ENCODE measurements at regions not wholly inside any gene's neighbourhood (a gene's known extent, or its start where the extent isn't known, plus 50 kb on each side); places are given as distances from the start of the nearest gene placed in this dataset.

DNA sequence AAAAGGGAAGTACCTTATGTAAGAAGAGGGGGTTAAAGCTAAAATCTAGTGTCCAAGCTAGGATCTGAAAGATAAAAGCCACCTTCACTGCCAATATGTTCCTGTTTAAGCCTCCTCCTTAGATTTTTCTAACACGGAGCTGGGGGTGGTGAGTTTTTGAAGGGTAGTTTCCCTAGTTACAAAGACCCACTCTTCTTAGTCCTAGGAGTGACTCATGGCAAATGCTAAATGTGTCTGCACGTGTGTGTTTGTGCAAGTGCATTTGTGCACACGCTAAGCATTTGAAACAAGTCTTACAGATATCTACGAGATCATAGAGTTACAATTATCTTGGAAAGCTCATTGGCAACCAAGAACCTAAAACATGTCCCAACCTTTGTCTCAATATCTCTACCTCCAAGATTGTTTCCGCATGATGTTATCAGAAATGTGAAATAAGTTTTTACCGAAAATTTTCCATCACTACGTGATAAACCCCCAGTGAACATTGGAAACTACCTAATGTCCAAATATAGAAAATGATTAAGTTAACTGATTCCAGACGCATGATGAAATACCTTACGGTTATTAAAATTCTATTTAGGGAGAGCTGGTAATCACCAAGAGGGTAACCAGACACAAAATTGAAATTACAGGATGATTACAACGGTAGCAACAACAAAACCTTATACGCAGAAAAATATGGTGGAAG is 78.0 kb upstream of the HRH2 start:
- Mint-ChIP-seq H3K4me1 (no peaks in the 10 kb centered on the region), H3K27ac (peak overlapping the region in 1 of 6 donors; percentile 58), H3K4me3 (no peak overlapping the region), H3K36me3 (peaks cover 0 to 8% of the 10 kb centered on the region in 2 donors), H3K27me3 (peaks cover 6 to 28% (median 9%) of the 10 kb centered on the region in 3 donors), H3K9me3 (peaks cover 5 to 20% (median 10%) of the 10 kb centered on the region in 7 donors)
- ATAC-seq (ENCODE audit: low read depth in 2 of 2) = no peak
- DNase-seq = no peak

DNA sequence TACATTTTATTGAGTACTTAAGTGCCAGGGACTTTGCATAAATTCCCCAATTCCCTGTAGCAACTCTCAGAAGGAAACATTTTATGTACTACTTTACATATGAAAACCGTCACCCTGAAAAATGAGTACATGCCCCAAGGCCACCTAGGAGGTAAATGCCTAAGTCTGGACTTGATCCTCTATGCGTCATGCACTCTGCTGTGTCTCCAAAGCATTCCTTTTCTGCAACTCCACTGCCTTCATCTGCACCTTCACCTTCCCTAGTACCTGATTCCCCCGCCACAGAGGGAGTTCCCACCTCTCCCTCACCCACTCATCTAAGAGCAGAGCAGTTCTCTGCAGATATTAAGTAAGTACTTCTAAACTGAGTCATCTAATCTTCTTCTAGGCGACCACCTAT is 75.2 kb upstream of the HRH2 start:
- no peak for DNase-seq
- ATAC-seq (ENCODE audit: low read depth in 2 of 2) = no peak
- peaks cover 6 to 21% (median 13%) of the 10 kb centered on the region in 3 donors for H3K27me3 Mint-ChIP-seq
- no peak overlapping the region for H3K27ac Mint-ChIP-seq
- no peak overlapping the region for H3K4me3 Mint-ChIP-seq
- peaks cover 5 to 20% (median 11%) of the 10 kb centered on the region in 7 donors for H3K9me3 Mint-ChIP-seq
- H3K4me1 Mint-ChIP-seq = no peaks in the 10 kb centered on the region
- peaks cover 0 to 8% of the 10 kb centered on the region in 2 donors for H3K36me3 Mint-ChIP-seq

- ATAC-seq (ENCODE audit: low read depth in 2 of 2) (no peak), DNase-seq (no peak)
- H3K27me3 Mint-ChIP-seq = peaks cover 12 to 21% (median 12%) of the 10 kb centered on the region in 3 donors
- H3K27ac Mint-ChIP-seq = peak overlapping the region in 1 of 6 donors; percentile 4
- H3K9me3 Mint-ChIP-seq = peaks cover 5 to 20% (median 13%) of the 10 kb centered on the region in 7 donors
- H3K4me1 Mint-ChIP-seq = no peaks in the 10 kb centered on the region
- H3K36me3 Mint-ChIP-seq = peaks cover 0 to 8% of the 10 kb centered on the region in 2 donors
- H3K4me3 Mint-ChIP-seq = no peak overlapping the region
These were observed 72.3 kb upstream of the HRH2 start for GRCh38 chr5:175585567-175585966.

DNA sequence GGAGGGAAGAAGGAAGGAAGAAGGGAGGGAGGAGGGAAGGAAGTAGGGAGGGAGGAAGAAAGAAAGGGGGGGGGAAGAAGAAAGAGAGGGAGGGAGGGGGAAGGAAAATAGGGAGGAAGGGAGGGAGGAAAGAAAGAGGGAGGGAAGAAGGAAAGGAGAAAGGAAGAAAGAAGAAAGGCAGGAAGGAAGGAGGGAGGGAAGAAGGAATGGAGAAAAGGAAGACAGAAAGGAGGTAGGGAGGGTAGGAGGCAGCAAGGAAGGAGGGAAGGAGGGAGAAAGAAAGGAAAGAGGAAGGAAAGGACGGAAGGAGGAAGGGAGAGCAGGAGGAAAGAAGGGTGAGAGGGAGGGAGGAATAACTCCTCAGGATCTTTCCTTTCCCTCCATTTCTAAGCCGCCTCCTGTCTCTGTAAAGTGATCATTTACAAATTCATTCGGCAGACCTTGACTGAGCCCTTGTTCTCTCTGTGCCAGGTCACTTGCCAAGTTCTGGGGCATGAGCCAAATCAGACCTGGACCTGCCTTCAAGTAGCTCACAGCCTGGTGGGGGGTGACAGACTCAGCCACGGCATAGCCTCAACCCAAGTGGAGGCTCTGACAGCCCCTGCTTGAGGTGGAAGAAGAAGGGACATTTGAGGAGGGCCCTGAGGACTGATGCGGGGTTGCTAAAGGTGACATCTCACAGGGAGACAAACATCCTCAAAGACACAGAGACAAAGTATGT is 69.0 kb upstream of the HRH2 start:
- Mint-ChIP-seq H3K27me3 (peaks cover 11 to 16% (median 12%) of the 10 kb centered on the region in 3 donors), H3K4me1 (no peaks in the 10 kb centered on the region), H3K9me3 (peaks cover 0 to 10% (median 1%) of the 10 kb centered on the region in 7 donors), H3K27ac (no peak overlapping the region), H3K4me3 (no peak overlapping the region), H3K36me3 (no peaks in the 10 kb centered on the region)
- DNase-seq (no peak), ATAC-seq (ENCODE audit: low read depth in 2 of 2) (no peak)

DNA sequence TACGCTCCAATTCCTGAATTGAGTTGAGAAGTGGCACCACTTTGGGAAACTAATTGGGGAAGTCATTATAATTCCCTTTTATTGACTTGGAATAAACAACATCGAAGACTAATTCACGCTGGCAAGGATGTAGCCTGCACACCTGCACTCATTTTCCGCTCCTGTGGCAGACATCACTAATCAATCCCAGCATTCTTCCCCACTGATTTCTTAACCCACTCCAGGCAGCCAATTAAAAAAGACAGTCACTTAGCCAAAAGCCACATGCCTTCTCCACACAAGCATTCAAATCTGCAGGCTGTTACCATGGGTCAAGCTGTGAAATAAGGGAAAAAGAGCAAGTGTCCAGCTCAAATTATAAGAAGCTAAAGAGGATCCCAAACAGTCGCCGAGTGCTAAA is 68.2 kb upstream of the HRH2 start:
- Mint-ChIP-seq H3K27ac (no peak overlapping the region), H3K36me3 (no peaks in the 10 kb centered on the region), H3K27me3 (peaks cover 15 to 21% (median 19%) of the 10 kb centered on the region in 3 donors), H3K4me1 (no peaks in the 10 kb centered on the region), H3K4me3 (no peak overlapping the region), H3K9me3 (peaks cover 0 to 10% (median 0%) of the 10 kb centered on the region in 7 donors)
- no peak for ATAC-seq (ENCODE audit: low read depth in 2 of 2)
- no peak for DNase-seq

DNA sequence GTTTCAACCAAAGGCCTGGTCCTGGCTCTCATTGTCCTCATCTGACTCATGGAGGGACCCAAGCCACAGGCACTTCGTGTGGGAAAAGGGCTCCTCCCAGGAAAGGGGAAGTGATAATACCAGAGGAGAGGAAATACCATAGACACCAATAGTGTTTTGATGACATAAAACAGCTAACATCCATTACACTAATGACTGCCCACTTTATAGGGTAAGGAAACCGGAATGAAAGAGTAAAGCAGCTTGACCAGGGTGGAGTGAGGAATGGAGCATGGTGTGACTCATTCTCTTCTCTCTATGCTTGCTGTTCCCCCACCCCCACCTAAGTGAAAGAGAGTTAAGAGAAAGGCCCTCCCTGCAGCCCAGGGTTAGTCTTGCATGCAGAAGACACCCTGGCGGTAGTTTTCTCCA is 67.4 kb upstream of the HRH2 start:
- Mint-ChIP-seq H3K9me3 (peaks cover 0 to 10% (median 0%) of the 10 kb centered on the region in 7 donors), H3K4me3 (no peak overlapping the region), H3K36me3 (no peaks in the 10 kb centered on the region), H3K27ac (peak overlapping the region in 1 of 6 donors; percentile 63), H3K27me3 (peaks cover 12 to 24% (median 21%) of the 10 kb centered on the region in 3 donors), H3K4me1 (no peaks in the 10 kb centered on the region)
- ATAC-seq (ENCODE audit: low read depth in 2 of 2) (no peak), DNase-seq (no peak)

DNA sequence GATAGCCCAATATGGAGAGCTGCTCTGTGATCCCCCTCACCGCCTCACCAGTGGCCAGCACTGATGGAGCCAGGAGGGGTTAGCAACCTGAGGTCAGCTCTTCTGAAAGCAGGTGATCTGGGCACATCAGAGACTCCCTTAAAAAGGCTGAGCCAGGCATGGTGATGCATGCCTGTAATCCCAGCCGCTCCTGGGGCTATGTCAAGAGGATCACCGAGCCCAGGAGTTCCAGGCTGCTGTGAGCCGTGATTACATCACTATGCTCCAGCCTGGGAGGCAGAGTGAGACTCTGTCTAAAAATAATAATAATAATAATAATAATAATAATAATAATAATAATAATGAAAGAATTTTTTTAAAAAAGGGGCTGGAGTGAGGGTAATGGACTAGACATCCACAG is 66.6 kb upstream of the HRH2 start:
- no peaks in the 10 kb centered on the region for H3K36me3 Mint-ChIP-seq
- peaks cover 20 to 29% (median 29%) of the 10 kb centered on the region in 3 donors for H3K27me3 Mint-ChIP-seq
- H3K9me3 Mint-ChIP-seq = peaks cover 0 to 10% (median 2%) of the 10 kb centered on the region in 7 donors

DNA sequence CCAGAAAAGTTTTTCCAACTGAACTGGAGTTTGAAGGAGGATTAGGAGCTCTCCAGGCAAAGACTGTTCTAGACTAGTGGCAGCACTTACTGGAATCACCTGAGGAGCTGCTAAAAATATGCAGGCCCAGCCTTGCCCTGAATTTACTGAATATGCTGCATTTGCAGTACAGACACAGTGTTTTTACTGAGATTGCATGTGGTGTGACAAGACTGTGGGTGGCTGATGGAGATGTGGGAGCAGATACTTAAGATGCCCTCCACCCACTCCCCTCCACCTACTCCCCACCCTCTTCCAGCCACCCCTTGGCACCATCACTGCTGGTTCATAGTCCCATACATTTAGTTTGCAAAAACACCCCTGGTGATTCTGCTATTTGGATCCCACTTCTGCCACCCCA is 64.1 kb upstream of the HRH2 start:
- no peak for DNase-seq
- Mint-ChIP-seq H3K4me3 (no peak overlapping the region), H3K9me3 (peaks cover 0 to 6% (median 2%) of the 10 kb centered on the region in 7 donors), H3K27ac (no peak overlapping the region), H3K4me1 (no peaks in the 10 kb centered on the region), H3K27me3 (peaks cover 20 to 32% (median 25%) of the 10 kb centered on the region in 3 donors), H3K36me3 (no peaks in the 10 kb centered on the region)
- no peak for ATAC-seq (ENCODE audit: low read depth in 2 of 2)

More for the DNA sequence above, 66.6 kb upstream of the HRH2 start:
- no peak for DNase-seq
- no peak for ATAC-seq (ENCODE audit: low read depth in 2 of 2)
- H3K4me3 Mint-ChIP-seq = no peak overlapping the region
- H3K4me1 Mint-ChIP-seq = no peaks in the 10 kb centered on the region
- H3K27ac Mint-ChIP-seq = no peak overlapping the region

- no peak overlapping the region for H3K27ac Mint-ChIP-seq
- no peaks in the 10 kb centered on the region for H3K36me3 Mint-ChIP-seq
- peaks cover 0 to 6% (median 0%) of the 10 kb centered on the region in 7 donors for H3K9me3 Mint-ChIP-seq
- H3K4me1 Mint-ChIP-seq = no peaks in the 10 kb centered on the region
- H3K27me3 Mint-ChIP-seq = peaks cover 22 to 32% (median 25%) of the 10 kb centered on the region in 3 donors
- ATAC-seq (ENCODE audit: low read depth in 2 of 2) (no peak), DNase-seq (no peak)
- no peak overlapping the region for H3K4me3 Mint-ChIP-seq
These were observed 62.0 kb upstream of the HRH2 start for GRCh38 chr5:175595905-175596304.

DNA sequence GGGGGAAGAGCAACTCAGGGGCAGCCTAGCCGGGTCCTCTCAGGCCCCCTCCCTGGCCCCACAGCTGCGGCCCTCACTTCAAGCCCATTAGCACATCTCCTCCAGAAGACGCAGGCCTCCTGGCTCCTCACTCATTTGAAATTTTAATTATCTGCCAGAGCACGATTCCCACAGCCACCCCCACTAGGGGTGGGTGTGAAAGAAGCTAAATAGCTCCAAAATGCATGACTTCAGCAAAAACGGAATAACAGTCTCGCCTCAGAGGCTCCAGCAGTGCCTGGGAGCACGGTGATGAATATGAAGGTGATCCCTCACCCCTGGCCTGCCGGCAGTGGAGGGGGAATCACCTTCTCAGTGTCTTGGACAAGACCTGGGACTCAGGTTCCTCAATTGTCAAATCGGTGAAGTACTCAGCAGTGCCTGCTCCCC is 61.1 kb upstream of the HRH2 start:
- Mint-ChIP-seq H3K36me3 (no peaks in the 10 kb centered on the region), H3K9me3 (peaks cover 0 to 6% (median 0%) of the 10 kb centered on the region in 7 donors), H3K4me3 (no peak overlapping the region), H3K4me1 (no peaks in the 10 kb centered on the region), H3K27me3 (peaks cover 22 to 32% (median 25%) of the 10 kb centered on the region in 3 donors), H3K27ac (no peak overlapping the region)
- ATAC-seq (ENCODE audit: low read depth in 2 of 2) (no peak), DNase-seq (no peak)

DNA sequence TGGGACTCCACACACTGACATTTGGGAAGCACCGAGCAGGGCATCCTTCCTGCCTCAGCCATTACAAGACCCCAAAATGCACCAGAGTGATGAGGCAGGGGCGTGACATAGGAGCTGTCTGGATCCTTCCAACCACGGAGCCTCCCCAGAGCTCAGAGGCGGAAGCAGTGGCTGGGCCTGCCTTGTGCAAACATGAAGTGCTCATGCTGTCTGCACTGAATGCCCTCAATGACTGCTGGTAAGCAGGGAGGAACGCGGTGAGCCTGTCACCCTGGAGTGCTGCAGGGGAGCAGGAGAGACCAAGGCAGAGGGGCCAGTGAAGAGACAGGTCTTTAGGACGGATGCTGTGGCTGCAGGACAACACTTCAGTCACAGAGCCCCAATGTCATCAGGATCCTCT is 60.2 kb upstream of the HRH2 start:
- Mint-ChIP-seq H3K4me1 (no peaks in the 10 kb centered on the region), H3K36me3 (no peaks in the 10 kb centered on the region), H3K4me3 (no peak overlapping the region), H3K27me3 (peaks cover 22 to 33% (median 25%) of the 10 kb centered on the region in 3 donors), H3K27ac (no peak overlapping the region), H3K9me3 (peaks cover 0 to 6% (median 0%) of the 10 kb centered on the region in 7 donors)
- no peak for ATAC-seq (ENCODE audit: low read depth in 2 of 2)
- DNase-seq = no peak

DNA sequence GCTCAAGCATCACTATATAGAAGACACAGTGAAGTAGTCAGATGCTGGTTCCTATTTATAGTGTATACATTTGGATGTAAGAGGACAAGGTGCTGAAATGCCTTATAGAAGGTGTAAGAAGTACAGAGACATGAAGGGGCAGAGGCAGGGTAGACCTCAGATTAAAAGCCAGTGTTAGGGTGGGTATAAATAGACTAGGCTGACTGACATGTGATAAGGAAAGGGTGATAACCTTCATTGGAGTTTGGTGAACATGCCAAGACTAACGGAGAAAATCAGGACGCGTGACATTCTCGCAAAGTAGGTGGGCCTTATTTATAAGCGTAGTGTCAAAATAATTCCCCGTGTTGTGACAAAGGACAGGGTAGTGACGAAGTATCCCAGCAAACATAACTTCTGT is 59.1 kb upstream of the HRH2 start:
- H3K36me3 Mint-ChIP-seq = no peaks in the 10 kb centered on the region
- H3K9me3 Mint-ChIP-seq = peaks cover 0 to 6% (median 0%) of the 10 kb centered on the region in 7 donors
- H3K4me1 Mint-ChIP-seq = no peaks in the 10 kb centered on the region
- H3K4me3 Mint-ChIP-seq = no peak overlapping the region
- no peak for DNase-seq
- H3K27me3 Mint-ChIP-seq = peaks cover 25 to 37% (median 28%) of the 10 kb centered on the region in 3 donors
- no peak overlapping the region for H3K27ac Mint-ChIP-seq
- ATAC-seq (ENCODE audit: low read depth in 2 of 2) = no peak

GRCh38 chr5:175599210-175599609 is 58.7 kb upstream of the HRH2 start:
- DNase-seq (no peak), ATAC-seq (ENCODE audit: low read depth in 2 of 2) (no peak)
- Mint-ChIP-seq H3K27me3 (peaks cover 22 to 37% (median 26%) of the 10 kb centered on the region in 3 donors), H3K36me3 (no peaks in the 10 kb centered on the region), H3K27ac (no peak overlapping the region), H3K4me1 (no peaks in the 10 kb centered on the region), H3K9me3 (peaks cover 0 to 6% (median 0%) of the 10 kb centered on the region in 7 donors), H3K4me3 (no peak overlapping the region)

Data from naive B cell (primary cell).